HCT116 (cell line): ENCODE measurements at regions not wholly inside any gene's neighbourhood (a gene's known extent, or its start where the extent isn't known, plus 50 kb on each side); places are given as distances from the start of the nearest gene placed in this dataset.

Experiments
- CBX3 ChIP-seq: IDR thresholded peaks from 2 replicates; pipeline ENCODE4 v1.6.1; 2012; ENCODE audit warnings: low read depth
- EZH2 ChIP-seq: fragments of 200-600 bp; sonication (generic); IDR thresholded peaks from 2 replicates; pipeline ENCODE4 v1.6.1; 2017; ENCODE audit warnings: antibody characterized with exemption, mixed run types
- EZH2phosphoT487 ChIP-seq: fragments of 200-600 bp; IDR thresholded peaks from 2 replicates; pipeline ENCODE4 v1.6.1; 2018; ENCODE audit warnings: antibody characterized with exemption, borderline replicate concordance
- FOSL1 ChIP-seq: IDR thresholded peaks from 2 replicates; pipeline ENCODE4 v1.6.1; 2012; ENCODE audit warnings: low read depth
- JUND ChIP-seq: IDR thresholded peaks from 2 replicates; pipeline ENCODE4 v1.6.1; 2012
- POLR2A ChIP-seq: IDR thresholded peaks from 2 replicates; pipeline ENCODE4 v1.7.0; 2011; ENCODE audit warnings: borderline replicate concordance; ENCODE audit not compliant: insufficient read depth, insufficient read length; ENCODE audit errors: extremely low read depth
- POLR2AphosphoS5 ChIP-seq: IDR thresholded peaks from 2 replicates; pipeline ENCODE4 v1.6.1; 2011; ENCODE audit warnings: mild to moderate bottlenecking, low read depth, low read length, moderate library complexity
- ZFX ChIP-seq: fragments of 450-650 bp; IDR thresholded peaks from 2 replicates; pipeline ENCODE4 v1.6.1; 2017
- ZNF274 ChIP-seq: fragments of 200-500 bp; sonication (Bioruptor generic); IDR thresholded peaks from 2 replicates; pipeline ENCODE4 v1.6.1; 2014; ENCODE audit warnings: mild to moderate bottlenecking, low read depth, low read length, inconsistent platforms
- TF ChIP-seq, protein P1 (sequence below), 3 experiments: fragments of 200-600 bp in 1 of 3; sonication (generic) in 1 of 3; IDR thresholded peaks in 2 of 3; conservative IDR thresholded peaks in 1 of 3; 2 replicates each; pipeline ENCODE4 v1.5.1; 2012 to 2017; ENCODE audit warnings: low read depth in 2 of 3, low read length in 2 of 3, antibody characterized with exemption in 1 of 3, borderline replicate concordance in 1 of 3, control low read depth in 1 of 3, mild to moderate bottlenecking in 1 of 3, mixed read lengths in 1 of 3, mixed run types in 1 of 3, moderate library complexity in 1 of 3; ENCODE audit not compliant: insufficient read depth in 1 of 3
- TF ChIP-seq, protein P2 (sequence below): IDR thresholded peaks from 2 replicates; pipeline ENCODE4 v1.6.1; 2012; ENCODE audit warnings: low read depth
- TF ChIP-seq, protein P3 (sequence below): IDR thresholded peaks from 2 replicates; pipeline ENCODE4 v1.6.1; 2012
- TF ChIP-seq, protein P4 (sequence below): IDR thresholded peaks from 2 replicates; pipeline ENCODE4 v1.6.1; 2012

DNA sequence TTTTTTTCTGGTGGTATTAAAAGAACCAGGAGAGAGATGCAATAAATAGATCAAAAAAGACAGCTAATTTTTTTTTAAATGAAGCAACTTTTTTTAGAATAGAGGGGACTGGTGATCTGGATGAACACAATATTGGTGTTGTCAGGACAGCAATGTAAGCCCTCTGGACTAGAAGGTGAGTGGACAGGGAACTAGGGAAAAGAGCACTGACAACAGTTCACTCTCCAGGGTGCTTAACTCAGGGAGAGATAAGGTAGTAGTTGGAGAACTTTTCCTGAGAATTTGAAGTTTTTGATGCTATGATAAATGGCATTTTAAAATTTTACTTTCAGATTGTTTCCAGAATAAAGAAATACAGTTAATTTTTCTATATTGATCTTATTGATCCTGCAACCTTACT is 158.3 kb upstream of the STAC start:
- TF ChIP-seq, protein P1, sequence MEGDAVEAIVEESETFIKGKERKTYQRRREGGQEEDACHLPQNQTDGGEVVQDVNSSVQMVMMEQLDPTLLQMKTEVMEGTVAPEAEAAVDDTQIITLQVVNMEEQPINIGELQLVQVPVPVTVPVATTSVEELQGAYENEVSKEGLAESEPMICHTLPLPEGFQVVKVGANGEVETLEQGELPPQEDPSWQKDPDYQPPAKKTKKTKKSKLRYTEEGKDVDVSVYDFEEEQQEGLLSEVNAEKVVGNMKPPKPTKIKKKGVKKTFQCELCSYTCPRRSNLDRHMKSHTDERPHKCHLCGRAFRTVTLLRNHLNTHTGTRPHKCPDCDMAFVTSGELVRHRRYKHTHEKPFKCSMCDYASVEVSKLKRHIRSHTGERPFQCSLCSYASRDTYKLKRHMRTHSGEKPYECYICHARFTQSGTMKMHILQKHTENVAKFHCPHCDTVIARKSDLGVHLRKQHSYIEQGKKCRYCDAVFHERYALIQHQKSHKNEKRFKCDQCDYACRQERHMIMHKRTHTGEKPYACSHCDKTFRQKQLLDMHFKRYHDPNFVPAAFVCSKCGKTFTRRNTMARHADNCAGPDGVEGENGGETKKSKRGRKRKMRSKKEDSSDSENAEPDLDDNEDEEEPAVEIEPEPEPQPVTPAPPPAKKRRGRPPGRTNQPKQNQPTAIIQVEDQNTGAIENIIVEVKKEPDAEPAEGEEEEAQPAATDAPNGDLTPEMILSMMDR (IDR thresholded peaks at IDR 0.05 in 2 of 3, conservative IDR thresholded peaks at IDR 0.05 in 1 of 3; ENCODE audit: borderline replicate concordance in 1 of 3, insufficient read depth in 1 of 3, low read depth in 2 of 3, low read length in 2 of 3), result no peak
- TF ChIP-seq POLR2AphosphoS5, result no peak
- no peak for TF ChIP-seq ZFX
- no peak for TF ChIP-seq ZNF274
- TF ChIP-seq EZH2, result no peak
- TF ChIP-seq POLR2A, result no peak
- no peak for TF ChIP-seq EZH2phosphoT487
- TF ChIP-seq, protein P2, sequence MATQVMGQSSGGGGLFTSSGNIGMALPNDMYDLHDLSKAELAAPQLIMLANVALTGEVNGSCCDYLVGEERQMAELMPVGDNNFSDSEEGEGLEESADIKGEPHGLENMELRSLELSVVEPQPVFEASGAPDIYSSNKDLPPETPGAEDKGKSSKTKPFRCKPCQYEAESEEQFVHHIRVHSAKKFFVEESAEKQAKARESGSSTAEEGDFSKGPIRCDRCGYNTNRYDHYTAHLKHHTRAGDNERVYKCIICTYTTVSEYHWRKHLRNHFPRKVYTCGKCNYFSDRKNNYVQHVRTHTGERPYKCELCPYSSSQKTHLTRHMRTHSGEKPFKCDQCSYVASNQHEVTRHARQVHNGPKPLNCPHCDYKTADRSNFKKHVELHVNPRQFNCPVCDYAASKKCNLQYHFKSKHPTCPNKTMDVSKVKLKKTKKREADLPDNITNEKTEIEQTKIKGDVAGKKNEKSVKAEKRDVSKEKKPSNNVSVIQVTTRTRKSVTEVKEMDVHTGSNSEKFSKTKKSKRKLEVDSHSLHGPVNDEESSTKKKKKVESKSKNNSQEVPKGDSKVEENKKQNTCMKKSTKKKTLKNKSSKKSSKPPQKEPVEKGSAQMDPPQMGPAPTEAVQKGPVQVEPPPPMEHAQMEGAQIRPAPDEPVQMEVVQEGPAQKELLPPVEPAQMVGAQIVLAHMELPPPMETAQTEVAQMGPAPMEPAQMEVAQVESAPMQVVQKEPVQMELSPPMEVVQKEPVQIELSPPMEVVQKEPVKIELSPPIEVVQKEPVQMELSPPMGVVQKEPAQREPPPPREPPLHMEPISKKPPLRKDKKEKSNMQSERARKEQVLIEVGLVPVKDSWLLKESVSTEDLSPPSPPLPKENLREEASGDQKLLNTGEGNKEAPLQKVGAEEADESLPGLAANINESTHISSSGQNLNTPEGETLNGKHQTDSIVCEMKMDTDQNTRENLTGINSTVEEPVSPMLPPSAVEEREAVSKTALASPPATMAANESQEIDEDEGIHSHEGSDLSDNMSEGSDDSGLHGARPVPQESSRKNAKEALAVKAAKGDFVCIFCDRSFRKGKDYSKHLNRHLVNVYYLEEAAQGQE, result no peak
- TF ChIP-seq JUND, result no peak
- no peak for TF ChIP-seq FOSL1
- TF ChIP-seq, protein P3, sequence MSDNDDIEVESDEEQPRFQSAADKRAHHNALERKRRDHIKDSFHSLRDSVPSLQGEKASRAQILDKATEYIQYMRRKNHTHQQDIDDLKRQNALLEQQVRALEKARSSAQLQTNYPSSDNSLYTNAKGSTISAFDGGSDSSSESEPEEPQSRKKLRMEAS, result no peak
- TF ChIP-seq CBX3, result no peak
- TF ChIP-seq, protein P4, sequence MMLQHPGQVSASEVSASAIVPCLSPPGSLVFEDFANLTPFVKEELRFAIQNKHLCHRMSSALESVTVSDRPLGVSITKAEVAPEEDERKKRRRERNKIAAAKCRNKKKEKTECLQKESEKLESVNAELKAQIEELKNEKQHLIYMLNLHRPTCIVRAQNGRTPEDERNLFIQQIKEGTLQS, result no peak
